UCSD-AML1 (cell line): ENCODE measurements at regions not wholly inside any gene's neighbourhood (a gene's known extent, or its start where the extent isn't known, plus 50 kb on each side); places are given as distances from the start of the nearest gene placed in this dataset.

Experiments
- DNase-seq: peaks from one replicate; lab custom pipeline; 2025; ENCODE audit not compliant: unreplicated experiment; lab: John Stamatoyannopoulos, UW

DNA sequence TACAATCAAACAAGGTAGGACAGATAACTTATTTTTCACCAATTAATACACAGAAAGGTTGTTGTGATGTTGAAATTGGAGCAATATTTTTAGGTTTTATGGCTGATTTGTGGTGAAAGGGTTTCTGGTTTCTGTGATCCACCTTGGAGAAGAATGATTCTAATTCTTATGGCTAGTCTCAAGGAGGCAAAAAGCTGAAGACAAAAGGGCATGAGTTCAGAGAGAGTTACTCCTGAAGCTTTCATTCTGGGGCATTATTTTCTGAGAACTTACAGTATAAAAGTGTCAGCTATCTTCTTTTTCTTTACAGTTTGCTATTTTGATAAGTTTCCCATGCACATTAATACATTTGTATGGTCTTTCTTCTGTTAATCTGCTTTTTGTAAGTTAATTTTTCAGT lies 372.4 kb upstream of the CCDC179 start:
- no peak for DNase-seq

DNA sequence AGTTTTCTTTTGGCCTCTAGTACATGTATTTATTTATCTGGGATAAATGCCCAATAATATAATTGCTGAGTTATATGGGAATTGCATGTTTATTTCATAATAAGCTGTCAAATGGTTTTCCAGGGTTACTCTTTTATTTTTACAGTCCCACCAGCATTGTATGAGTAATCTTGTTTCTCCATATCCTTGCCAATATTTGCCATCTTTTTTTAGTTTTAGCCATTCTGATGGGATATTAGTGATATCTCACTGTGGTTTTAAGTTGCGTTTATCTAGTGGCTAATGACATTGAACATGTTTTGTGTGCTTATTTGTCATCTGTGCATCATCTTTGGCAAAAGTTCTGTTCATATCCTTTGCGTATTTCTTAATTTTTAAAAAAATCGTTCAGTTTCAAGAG lies 372.8 kb upstream of the CCDC179 start:
- no peak for DNase-seq

DNA sequence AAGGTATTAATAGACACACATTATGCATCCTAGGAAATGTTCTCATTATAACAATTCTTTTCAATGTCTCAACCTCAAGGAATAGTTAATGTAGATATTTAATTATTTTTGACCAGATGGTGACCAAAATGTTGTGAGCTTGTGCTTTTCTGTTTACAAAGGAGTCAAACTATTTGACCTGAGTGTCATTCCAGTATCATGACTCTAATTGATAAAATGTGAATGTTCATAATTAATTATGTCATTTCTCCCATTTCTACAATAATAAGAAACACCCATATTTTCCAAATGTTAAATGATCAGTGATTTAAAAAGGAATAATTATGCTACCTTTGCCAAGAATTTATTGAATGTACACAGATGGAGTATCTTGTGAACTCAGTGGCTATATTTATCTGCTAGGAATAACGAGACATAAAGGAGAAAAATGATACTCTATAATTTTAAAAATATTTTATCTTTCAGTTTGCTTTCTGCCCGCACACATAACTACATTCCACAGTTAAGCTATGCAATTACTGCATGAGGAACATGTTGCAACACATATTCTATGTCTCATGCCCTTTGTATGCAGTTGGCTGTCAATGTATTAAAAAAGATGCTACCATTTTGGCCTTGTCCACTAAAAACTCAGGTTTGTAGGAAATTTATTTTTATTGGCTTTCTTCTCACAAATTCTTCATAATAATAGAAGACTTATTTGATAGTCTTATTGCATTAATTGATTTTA lies 376.7 kb upstream of the CCDC179 start:
- DNase-seq: no peak

DNA sequence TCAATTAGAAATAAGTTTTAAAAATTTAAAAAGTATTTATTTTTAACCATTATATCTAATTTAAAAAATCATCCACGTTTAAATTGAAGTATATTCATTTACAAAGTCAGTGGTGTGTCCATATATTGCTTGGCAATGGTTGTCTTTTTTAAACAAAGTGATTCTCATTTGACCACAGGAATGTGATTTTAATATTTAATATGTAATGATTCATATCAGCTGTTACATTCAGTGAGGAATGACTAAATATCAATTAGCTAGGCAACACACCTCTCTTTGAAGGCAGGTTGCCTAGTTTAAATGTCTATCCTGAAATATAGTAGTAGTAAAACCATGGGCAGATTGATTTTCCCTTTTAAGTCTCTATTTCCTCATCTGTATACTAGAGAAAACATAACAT lies 392.2 kb upstream of the CCDC179 start:
- no peak for DNase-seq

DNA sequence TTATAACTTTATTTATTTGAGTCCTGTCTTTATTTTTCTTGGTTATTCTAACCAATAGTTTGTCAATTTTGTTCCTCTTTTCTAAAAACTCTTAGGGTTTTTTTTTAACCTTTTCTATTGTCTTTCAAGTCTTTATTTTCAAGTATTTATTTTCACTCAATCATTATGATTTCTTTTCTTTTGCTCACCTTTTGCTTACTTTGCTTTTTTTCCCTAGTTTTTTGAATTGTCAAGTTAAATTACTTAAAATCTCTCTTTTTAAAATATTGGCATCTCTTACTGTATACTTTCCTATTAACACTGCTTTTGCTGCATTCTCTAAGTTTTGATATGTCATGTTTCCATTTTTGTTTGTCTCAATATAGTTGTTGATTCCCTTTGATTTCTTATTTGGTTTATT lies 396.8 kb upstream of the CCDC179 start:
- DNase-seq: no peak

DNA sequence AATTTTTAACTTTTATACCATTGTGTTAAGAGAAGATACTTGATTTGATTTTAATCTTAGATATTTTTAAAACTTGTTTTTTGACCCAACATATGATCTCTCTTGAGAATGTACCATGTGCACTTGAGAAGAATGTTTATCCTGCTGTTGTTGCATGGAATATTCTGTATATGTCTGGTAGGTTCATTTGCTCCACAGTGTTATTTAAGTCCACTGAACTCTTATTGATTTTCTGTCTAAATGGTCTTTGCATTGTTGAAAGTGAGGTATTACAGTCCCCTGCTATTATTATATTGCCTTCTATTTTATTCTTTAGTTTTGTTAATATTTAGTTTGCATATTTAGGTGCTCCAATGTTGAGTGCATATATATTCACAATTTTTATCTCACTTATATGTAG lies 397.3 kb upstream of the CCDC179 start:
- DNase-seq: no peak

DNA sequence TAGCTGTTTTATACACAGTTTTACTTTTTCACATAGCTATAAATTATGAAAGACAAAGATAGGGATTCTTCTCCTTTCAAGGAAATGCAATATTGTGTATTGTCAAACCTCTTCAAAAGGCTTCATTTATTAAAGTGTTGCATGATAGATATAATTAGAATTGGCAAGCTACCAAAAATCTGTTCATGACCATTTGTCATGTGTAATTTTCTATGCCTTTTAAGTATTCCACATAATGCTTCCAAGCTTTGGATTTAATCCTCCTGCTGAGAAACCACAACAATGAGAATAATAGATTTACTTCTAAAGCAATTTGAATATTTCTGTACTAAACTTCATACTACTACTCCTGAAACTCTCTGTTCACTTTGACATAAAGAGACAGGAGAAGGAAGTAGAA lies 403.2 kb upstream of the CCDC179 start:
- DNase-seq: no peak

DNA sequence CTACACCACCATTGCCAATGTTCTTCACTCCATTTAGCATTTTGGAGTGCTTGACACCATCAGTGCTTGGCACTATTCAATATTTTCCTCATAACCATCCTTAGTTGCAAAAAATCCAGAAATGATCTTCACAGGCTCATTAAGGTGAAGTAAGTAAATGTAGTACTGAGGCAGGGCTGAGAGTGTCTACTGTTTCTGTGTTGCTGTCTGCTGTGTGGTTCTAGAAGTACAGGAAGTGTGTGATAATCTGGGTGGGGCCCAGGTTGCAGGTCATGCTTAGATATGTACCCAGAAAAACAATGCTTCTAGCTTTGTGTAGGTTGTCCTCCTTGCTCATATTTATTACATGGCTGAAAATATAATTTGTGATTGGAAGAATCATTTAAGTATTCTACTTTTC lies 411.8 kb upstream of the CCDC179 start:
- no peak for DNase-seq

DNA sequence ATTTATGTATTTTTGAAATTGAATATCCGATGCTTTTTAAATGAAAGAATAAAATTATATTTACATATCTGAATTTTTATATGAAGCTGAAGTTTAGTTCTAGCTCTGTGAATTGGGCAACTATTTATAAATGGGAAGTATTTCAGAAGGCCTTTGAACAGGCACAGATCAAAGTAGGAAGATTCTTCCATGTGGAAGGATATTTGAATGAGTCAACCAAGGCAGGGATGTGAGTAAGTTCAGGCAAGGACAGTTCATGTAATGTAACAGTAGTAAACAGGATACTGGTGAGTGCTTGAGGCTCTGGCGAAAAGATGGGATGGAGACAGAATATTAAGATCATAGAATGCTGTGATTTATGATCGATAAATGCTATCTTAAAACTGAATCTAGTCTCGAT lies 417.8 kb upstream of the CCDC179 start:
- DNase-seq: no peak

DNA sequence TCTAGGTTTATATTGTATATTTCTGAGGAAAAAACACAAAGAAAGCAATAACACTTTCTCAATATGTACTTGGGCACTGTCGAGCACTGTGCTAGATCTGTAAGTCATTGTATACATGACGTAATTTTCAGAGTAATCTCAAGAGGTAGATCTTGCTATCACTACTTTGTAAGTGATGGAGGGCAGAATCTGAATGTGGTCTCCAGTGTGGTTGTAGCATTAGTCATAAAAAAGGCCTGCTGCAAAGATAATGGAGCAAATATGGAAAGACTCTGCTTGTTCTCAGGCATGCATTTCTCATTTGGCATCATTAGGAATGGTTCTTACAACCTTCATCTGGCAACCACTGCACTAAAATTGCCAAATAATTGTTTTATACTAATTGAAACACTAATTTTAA lies 419.8 kb upstream of the CCDC179 start:
- no peak for DNase-seq

DNA sequence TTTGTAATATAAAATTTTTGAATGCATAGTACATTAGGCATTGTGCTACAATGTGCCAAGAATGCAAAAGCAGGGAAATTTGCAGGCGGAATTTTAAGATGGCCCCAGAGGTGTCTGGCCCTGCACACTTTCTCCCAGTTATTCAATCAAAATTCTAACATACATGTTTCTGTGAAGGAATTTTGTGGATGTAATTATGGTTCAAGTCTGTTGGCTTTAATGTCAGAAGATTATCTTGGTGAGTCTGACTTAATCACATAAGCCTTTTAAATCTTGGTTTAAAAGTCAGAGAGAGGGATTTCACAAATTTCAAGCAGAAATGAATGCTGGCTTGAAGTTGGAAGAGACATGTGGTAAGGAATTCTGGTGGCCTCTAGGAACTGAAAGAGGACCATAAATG lies 423.4 kb upstream of the CCDC179 start:
- DNase-seq: no peak

DNA sequence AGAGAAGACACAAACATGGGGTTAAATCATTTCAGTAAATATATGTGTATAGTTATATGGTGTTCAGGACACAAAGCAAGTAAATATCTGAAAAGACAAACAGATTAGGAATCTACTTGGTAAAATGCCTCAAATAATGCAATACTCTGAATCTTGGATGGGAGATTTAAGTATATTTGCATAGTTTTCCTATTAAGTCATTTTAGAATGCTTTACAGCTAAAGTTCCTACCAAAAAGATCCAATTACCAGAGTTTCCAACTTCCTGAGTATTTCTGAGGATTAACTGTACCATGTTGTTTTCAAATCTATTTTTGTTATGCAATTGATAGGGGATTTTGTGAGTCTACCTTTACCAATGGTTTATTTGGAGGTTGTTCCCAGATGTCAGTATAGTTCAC lies 424.4 kb upstream of the CCDC179 start:
- DNase-seq: no peak

DNA sequence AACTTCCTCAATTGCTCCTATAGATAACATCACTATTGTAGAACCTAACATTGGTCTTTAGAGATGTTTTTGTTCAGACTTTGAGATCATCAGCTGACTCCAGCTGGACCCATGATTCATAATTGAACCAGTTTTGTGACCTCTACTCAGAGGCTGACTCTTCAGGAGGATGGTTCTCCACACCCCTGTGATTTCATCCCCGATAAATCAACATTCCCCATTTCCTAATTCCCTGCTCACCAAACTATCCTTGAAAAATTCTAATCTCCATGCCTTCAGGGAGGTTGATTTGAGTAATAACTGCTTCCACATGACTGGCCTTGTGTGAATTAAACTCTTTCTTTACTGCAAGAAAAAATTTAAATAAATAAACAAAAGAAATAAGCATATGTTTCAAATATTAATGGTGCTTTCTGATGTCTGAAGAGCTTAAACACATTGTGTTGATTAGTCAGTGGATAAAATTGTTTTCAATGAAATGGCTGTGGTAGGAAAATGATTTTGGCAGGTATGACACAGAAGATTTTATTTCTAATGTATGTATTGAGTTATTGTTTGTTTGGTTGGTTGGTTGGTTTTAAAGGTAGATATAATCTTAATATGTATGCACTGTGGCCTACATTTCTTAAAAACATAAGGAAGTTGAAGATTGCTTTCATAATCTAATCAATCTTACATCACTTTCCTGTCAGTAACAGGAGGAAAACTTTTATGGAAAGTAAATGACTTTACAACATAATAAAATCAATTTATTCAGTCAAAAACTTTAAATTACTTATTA lies 427.9 kb upstream of the CCDC179 start:
- DNase-seq: no peak

DNA sequence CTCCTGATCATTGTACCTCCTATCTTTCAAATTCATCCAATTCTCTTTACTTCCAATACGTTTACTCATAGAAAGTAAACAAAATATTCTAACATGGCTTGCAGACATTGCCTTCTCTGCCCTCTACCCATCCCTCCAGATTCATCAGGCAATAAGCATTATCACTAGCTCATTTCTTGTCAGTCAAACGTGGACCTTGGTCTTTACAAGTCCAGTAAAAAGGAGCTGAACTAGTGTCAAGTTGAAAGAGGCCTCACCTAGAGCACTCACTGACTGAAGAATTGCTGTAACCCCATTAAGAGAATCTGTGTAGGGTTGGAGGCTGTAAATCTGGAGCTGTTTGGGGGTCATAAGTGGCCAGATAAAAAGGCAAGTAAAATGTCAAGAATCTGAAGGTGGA lies 435.0 kb upstream of the CCDC179 start:
- DNase-seq: no peak

DNA sequence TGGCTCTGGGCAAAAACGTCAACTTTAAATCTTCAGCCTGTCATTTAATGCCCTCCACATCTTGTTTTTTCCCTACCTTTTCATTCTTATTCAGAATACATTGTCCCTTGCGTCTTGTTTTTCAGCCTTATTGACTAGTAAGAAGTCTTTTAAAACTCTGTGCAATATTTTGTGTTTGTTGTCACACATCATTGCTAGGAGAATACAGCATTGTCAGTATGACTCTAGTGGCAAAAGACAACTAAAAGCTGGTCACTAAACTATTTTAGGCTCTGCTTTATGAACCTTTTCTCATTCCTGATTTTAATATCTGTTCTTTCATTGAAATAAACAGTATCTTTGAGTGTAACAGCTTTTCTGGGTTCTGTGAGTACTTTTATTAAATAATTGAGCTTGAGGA lies 447.8 kb upstream of the CCDC179 start:
- no peak for DNase-seq

DNA sequence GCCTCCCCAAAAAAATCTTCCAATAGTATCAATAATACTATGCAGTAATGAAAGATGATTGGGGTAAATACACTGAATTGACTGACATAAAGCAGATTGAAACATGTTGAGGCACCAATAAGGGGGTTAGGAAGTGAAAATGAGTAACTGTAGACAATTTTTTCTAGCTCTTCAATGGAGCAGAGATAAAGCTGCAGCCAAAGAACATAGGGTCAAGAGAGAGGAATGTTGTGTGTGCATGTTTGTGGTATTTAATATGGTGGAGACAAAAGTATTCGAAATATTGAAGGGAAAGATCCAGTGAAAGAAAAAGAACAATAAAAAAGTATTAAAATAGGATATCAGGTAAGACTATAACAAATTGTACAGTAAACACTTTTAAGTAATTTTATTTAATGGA lies 450.0 kb upstream of the CCDC179 start:
- DNase-seq: no peak

DNA sequence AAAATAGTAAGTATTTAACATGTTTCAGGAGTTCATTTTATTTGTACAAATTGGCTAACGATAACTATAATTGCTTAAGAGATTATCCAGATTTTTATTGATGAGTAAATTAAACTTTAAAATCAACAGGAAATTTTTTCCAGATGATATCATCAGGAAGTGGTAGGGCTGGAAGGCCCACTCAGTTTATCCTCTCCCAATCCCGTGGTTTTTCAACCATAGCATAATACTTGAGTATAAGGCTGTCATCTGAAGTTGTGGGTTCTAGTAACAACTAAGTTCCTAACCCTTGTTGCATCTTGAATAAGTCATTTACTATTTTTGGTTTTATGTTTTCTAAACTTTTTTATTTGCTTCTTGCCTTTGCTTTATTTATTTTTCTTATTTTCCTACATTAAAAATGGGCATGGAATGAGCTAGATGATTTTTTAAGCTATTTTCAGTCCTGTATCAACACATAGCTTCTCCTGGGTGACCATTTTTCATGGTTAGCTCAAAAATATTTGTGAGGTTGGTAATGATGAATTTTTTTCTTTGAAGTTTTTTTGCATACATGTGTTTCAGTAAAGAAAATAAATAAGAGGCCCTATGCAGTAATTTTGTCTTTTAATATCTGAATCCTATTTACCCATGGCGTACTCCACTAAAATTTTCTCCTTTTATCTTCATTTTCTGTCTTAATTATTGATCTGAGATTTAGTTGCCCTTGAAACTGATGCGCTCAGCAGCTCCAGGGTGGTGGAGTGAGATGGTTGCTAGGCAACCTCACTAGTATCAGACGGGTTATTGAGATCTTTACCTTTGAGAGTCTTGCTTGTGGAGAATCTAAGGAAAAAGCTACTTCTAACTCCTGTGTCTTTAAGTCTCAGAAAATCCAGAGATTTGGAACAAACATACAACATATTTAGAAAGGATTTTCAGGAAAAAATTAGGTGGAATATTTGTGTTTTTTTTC lies 452.0 kb upstream of the CCDC179 start:
- no peak for DNase-seq

DNA sequence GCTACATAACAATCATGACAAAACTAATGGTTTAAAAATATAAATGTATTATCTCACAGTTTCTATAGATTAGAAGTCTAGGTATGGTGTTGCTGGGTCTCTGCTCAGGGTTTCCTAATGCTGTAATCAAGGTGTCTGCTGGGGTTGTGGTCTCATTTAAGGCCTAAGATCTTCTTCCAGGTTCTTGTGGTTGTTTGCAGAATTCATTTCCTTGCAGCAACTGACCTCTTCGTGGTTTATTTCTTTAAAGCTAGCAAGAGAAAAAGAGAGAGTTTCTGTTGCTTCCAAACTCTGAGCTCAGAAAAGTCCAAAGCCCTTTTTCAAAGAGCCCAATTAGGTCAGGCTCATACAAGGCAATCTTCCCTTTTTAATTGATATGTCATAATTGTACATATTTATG lies 452.7 kb upstream of the CCDC179 start:
- no peak for DNase-seq

DNA sequence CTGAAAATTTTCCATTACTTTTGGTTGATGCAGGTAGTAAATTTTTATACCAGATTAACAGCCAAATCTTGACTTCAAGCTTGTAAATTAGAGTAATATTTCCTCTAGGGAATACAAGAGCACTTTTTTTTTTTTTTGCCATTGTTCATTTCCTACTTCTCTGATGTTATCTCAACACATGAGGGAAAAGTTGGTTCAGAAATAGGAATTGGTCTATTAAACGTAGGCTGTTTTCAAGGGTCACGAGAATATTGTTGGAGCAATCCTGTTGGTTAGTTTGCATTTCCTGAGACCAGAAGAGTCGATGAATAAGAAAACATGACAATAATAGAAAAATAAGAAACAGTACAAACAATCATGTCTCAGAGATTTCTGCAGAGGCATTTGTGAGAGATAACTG lies 453.9 kb upstream of the CCDC179 start:
- DNase-seq: no peak

DNA sequence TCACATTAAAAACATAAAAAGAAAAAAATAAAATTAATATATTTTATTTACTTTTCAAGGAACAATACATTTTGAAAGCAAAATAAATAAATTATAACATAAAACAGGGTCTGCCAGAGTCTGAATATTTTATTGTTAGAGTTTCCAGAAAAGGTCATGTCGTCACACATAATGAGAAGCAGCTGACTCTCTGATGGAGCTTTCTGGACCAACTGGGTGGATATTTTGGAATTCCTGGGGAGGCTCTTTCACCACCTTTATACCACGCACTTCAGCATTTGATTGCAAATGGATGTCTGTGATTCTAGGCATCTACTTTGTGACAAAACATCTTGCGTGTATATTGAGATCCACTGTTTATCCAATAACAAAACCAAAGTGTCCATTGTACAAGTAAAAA lies 455.0 kb upstream of the CCDC179 start:
- no peak for DNase-seq

DNA sequence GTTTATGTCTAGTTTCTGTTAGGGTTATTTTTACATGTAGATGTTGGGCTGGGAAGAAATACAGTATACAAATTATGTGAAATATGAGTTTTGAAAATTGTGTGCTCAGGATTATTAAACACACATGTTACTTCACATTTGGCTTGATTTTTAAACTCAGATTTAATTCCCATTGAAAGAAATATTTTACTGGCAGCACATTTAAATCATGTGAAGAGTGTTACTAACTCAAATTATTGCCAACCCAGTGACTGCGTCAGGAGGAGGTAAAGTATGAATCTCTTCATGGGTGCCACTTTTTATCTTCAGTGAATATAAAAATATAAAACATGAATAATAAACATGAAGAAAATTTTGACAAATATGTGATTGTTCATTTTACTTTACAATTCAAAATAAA lies 457.5 kb upstream of the CCDC179 start:
- DNase-seq: no peak

DNA sequence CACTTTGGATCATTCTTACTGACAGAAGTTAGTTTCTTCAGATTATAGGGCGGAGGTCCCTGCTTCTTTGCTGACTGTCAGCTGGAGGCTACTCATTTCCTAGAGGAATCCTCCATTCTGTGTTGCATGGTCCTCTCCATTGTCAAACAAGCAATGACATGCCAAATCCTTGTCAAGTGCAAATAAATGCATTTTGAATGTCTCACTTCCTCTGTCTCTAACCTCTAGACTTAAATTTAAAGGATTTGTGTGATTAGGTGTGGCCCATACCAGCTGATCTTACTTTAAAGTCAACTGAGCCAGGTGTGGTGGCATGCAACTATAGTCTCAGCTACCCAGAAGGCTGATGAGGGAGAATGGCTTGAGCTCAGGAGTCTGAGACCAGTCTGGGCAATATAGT lies 458.4 kb upstream of the CCDC179 start:
- DNase-seq: no peak
